Liver (tissue), 3 donors: ENCODE measurements at regions not wholly inside any gene's neighbourhood (a gene's known extent, or its start where the extent isn't known, plus 50 kb on each side); places are given as distances from the start of the nearest gene placed in this dataset.

Experiments used
- JUND ChIP-seq, 2 donors: IDR thresholded peaks; 2 replicates each; pipeline ENCODE4 v1.6.1; 2016; ENCODE audit warnings: antibody characterized with exemption in 2 of 2
- TF ChIP-seq, protein P1 (sequence below): fragments of 150-350 bp; IDR thresholded peaks from 2 replicates; pipeline ENCODE4 v1.5.1; 2017; ENCODE audit warnings: improper control_type of control experiment, low read depth, low read length; ENCODE audit not compliant: missing input control
- donor health status: healthy.
- donor health status: healthy.

DNA sequence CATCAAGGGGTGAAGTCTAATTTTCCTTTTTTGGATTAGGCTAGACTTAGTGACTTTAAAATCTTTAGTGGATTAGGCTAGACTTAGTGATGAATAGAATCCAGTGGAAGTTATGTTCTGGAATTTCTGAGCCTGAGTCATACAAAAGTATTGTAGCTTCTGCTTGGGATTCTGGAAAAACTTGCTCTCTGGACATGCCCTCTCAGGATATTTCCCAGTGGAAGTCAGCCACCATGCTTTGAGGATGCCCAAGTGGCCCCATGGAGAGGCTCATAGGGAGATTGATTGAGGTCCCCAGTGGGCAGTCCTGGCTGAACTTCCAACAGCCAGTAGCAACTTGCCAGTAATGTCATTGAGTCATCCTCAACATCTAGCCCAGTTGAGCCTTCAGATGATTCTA, 112.4 kb upstream of the PRLR start:
- TF ChIP-seq, protein P1, sequence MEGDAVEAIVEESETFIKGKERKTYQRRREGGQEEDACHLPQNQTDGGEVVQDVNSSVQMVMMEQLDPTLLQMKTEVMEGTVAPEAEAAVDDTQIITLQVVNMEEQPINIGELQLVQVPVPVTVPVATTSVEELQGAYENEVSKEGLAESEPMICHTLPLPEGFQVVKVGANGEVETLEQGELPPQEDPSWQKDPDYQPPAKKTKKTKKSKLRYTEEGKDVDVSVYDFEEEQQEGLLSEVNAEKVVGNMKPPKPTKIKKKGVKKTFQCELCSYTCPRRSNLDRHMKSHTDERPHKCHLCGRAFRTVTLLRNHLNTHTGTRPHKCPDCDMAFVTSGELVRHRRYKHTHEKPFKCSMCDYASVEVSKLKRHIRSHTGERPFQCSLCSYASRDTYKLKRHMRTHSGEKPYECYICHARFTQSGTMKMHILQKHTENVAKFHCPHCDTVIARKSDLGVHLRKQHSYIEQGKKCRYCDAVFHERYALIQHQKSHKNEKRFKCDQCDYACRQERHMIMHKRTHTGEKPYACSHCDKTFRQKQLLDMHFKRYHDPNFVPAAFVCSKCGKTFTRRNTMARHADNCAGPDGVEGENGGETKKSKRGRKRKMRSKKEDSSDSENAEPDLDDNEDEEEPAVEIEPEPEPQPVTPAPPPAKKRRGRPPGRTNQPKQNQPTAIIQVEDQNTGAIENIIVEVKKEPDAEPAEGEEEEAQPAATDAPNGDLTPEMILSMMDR: no peak
- TF ChIP-seq JUND (IDR thresholded peaks at IDR 0.05): no peak
